ENCODE measurements at regions not wholly inside any gene's neighbourhood (a gene's known extent, or its start where the extent isn't known, plus 50 kb on each side); places are given as distances from the start of the nearest gene placed in this dataset.

DNA sequence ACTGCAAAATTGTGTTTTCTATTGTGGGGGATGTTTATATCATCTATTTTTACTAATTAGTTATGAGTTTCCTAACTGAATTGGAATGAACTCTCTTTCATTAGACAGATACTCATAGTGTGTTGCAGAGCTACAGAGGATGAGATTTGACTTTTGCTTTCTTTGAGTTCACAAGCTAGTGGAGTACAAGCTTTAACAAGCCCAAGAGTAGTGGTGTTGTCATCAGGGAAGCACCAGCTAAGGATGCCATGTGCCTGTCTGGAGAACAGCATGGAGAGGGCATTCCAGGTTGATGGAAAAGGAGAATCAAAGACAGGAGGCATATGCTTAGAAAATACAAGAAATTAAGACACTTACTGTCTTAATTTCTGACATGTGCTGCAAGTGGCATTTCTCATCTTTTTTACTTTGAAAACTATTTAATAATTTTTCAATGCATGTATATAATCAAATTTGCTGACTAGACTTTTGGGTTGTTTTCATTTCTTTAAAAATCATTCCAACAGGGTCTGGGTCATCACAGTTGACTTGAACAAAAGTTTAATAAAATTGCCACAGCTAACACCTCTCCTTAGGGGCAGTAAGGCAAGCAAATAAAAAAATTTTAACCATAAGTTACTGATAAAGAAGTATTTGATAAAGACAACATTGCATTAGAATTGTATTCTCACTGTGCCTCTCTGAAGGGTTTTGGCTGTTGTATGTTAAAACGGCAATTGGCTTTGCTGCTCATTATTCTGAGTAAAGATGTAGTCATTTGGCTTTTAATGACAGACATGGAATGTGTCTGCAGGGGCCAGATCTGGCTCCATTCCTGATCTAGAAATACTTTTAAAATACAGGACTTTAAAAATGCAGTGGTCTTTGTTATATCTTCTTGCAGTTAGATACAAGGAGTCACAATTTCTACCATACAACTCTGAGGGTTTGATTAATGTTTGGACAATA, 323.7 kb upstream of the CDH11 start:
- Histone ChIP-seq H2BK20ac (ENCODE audit: low read depth, low read length) (no peak overlapping the region), H3K4me2 (ENCODE audit: low read depth, low read length) (no peak overlapping the region), H3K23ac (ENCODE audit: low read depth, low read length) (no peak overlapping the region), H4K5ac (ENCODE audit: low read depth, low read length) (no peak overlapping the region), H2BK120ac (ENCODE audit: low read depth, low read length) (no peak overlapping the region), H4K20me1 (ENCODE audit: insufficient read depth, low read length) (no peaks in the 10 kb centered on the region), H3K9ac (ENCODE audit: low read depth, low read length) (no peak overlapping the region), H3K4me3 (ENCODE audit: insufficient read depth, low read depth, low read length) (no peak overlapping the region), H2AK9ac (replicated peaks; ENCODE audit: low read depth, low read length, poor library complexity) (no peak overlapping the region), H4K91ac (ENCODE audit: insufficient read depth, low read depth, low read length) (no peak overlapping the region), H3K36me3 (ENCODE audit: control insufficient read depth, insufficient read depth, low read length) (no peaks in the 10 kb centered on the region), H3K4ac (ENCODE audit: low read depth, low read length) (no peak overlapping the region), H3K18ac (ENCODE audit: low read depth, low read length) (no peak overlapping the region), H4K8ac (ENCODE audit: low read depth in 2 of 2, low read length in 2 of 2) (no peak overlapping the region), H2BK5ac (ENCODE audit: low read depth, low read length, poor library complexity, severe bottlenecking) (no peak overlapping the region), H2AK5ac (ENCODE audit: low read depth, low read length) (no peak overlapping the region), H3K27me3 (ENCODE audit: control insufficient read depth, insufficient read depth, low read length) (peaks cover 5% of the 10 kb centered on the region), H3K27ac (ENCODE audit: insufficient read depth, low read length) (no peak overlapping the region), H3K14ac (replicated peaks; ENCODE audit: low read depth, low read length) (no peak overlapping the region), H3K56ac (ENCODE audit: extremely low read depth, insufficient read depth, low read length) (no peak overlapping the region), H2BK15ac (ENCODE audit: low read depth, low read length) (no peak overlapping the region), H2AFZ (replicated peaks; ENCODE audit: low read length, poor library complexity) (no peak overlapping the region), H3K9me3 (ENCODE audit: control insufficient read depth, insufficient read depth, low read length) (peaks cover 2% of the 10 kb centered on the region; the same call in 1 of the 2 replicates), H3K9me1 (ENCODE audit: insufficient read depth, low read length) (no peaks in the 10 kb centered on the region), H3K79me1 (ENCODE audit: low read depth in 1 of 2, low read length in 2 of 2) (no peaks in the 10 kb centered on the region), H3K4me1 (ENCODE audit: control insufficient read depth, insufficient read depth, low read length) (no peaks in the 10 kb centered on the region)
- peak; percentile 78 for TF ChIP-seq MAFK (IDR thresholded peaks at IDR 0.05; ENCODE audit: low read depth, low read length)
- TF ChIP-seq MAZ (IDR thresholded peaks at IDR 0.05; ENCODE audit: borderline replicate concordance, low read depth, low read length): no peak
- ChIA-PET POLR2A (ENCODE audit: unreplicated experiment) (no interaction called here), CTCF (no interaction called here)
- DNase-seq: no peak
- intact Hi-C loops (cut with micrococcal nuclease) (no loop called here), in situ Hi-C loops (cut with MboI; ENCODE audit: low sequenced_read_pairs) (no loop called here), dilution Hi-C loops (cut with HindIII; ENCODE audit: low sequenced_read_pairs, unreplicated experiment) (no loop called here)
- ATAC-seq (ENCODE audit: low read depth): no peak
- WGBS, 2 experiments (ENCODE audit: extremely low coverage in 2 of 2, insufficient read length in 1 of 2): no CpG with 5 or more reads among the region's 1 CpG
- no TSS peak for BruUV-seq (replicated peaks)
